ENCODE measurements at regions not wholly inside any gene's neighbourhood (a gene's known extent, or its start where the extent isn't known, plus 50 kb on each side); places are given as distances from the start of the nearest gene placed in this dataset.

GRCh38 chr16:52193441-52193840, 353.5 kb downstream of the TOX3 start:
- Histone ChIP-seq H3K4me3 (no peak overlapping the region), H3K9me3 (no peaks in the 10 kb centered on the region), H3K27ac (no peak overlapping the region), H3K27me3 (no peaks in the 10 kb centered on the region), H3K36me3 (replicated peaks in 1 of 2; ENCODE audit: insufficient read depth in 1 of 2, low read depth in 2 of 2) (no peaks in the 10 kb centered on the region), H3K4me1 (no peaks in the 10 kb centered on the region)
- WGBS, 2 donors: 76 to 83% methylated on average over 2 of the region's 2 CpGs
- no peak for DNase-seq
- intact Hi-C loops (cut with DNase I): loop anchor here (5.0 kb wide), 2 partner anchors 719 to 829 kb away; no protein-coding TSS in a partner anchor
- no peak for ATAC-seq
- TF ChIP-seq CTCF (IDR thresholded peaks at IDR 0.05) (no peak), POLR2A (IDR thresholded peaks at IDR 0.05) (no peak)

- no peaks in the 10 kb centered on the region for H3K27me3 ChIP-seq
- H3K9me3 ChIP-seq: no peaks in the 10 kb centered on the region
- intact Hi-C loops (cut with DNase I): loop anchor here (5.0 kb wide), 2 partner anchors 721 to 831 kb away; no protein-coding TSS in a partner anchor
- H3K27ac ChIP-seq: no peak overlapping the region
- ATAC-seq (peak; percentile 60), DNase-seq (peak; percentile 67 to 77 (median 72))
- TF ChIP-seq POLR2A (IDR thresholded peaks at IDR 0.05) (no peak), CTCF (IDR thresholded peaks at IDR 0.05) (peak; percentile 82 to 96 (median 93))
- no peak overlapping the region for H3K4me3 ChIP-seq
- WGBS, 2 donors: 29 to 35% methylated on average over 7 of the region's 7 CpGs
- H3K36me3 ChIP-seq (replicated peaks in 1 of 2; ENCODE audit: insufficient read depth in 1 of 2, low read depth in 2 of 2): no peaks in the 10 kb centered on the region
- no peaks in the 10 kb centered on the region for H3K4me1 ChIP-seq
Measured at GRCh38 chr16:52191531-52192134, 355.3 kb downstream of the TOX3 start.

- intact Hi-C loops (cut with DNase I): no loop called here
- H3K36me3 ChIP-seq (replicated peaks in 1 of 2; ENCODE audit: insufficient read depth in 1 of 2, low read depth in 2 of 2): no peaks in the 10 kb centered on the region
- no peak for ATAC-seq
- TF ChIP-seq POLR2A (IDR thresholded peaks at IDR 0.05) (no peak), CTCF (IDR thresholded peaks at IDR 0.05) (no peak)
- H3K4me1 ChIP-seq: no peaks in the 10 kb centered on the region
- H3K27me3 ChIP-seq: no peaks in the 10 kb centered on the region
- no peak overlapping the region for H3K4me3 ChIP-seq
- H3K9me3 ChIP-seq: no peaks in the 10 kb centered on the region
- no peak overlapping the region for H3K27ac ChIP-seq
- no peak for DNase-seq
- WGBS, 2 donors: 74 to 79% methylated on average over 3 of the region's 3 CpGs
Measured at GRCh38 chr16:52184336-52184735, 362.6 kb downstream of the TOX3 start.

GRCh38 chr16:52182840-52183239, 364.1 kb downstream of the TOX3 start:
- TF ChIP-seq POLR2A (IDR thresholded peaks at IDR 0.05) (no peak), CTCF (IDR thresholded peaks at IDR 0.05) (no peak)
- Histone ChIP-seq H3K9me3 (no peaks in the 10 kb centered on the region), H3K4me3 (no peak overlapping the region), H3K36me3 (replicated peaks in 1 of 2; ENCODE audit: insufficient read depth in 1 of 2, low read depth in 2 of 2) (no peaks in the 10 kb centered on the region), H3K27me3 (no peaks in the 10 kb centered on the region), H3K4me1 (no peaks in the 10 kb centered on the region), H3K27ac (no peak overlapping the region)
- DNase-seq (no peak), ATAC-seq (no peak)
- intact Hi-C loops (cut with DNase I): no loop called here
- WGBS, 2 donors: 71 to 80% methylated on average over 2 of the region's 2 CpGs

- WGBS, 2 donors: 61 to 69% methylated on average over 2 of the region's 2 CpGs
- intact Hi-C loops (cut with DNase I): no loop called here
- H3K9me3 ChIP-seq: no peaks in the 10 kb centered on the region
Measured at GRCh38 chr16:52174168-52174567, 372.8 kb downstream of the TOX3 start.

More at GRCh38 chr16:52174168-52174567, 372.8 kb downstream of the TOX3 start:
- H3K4me3 ChIP-seq: no peak overlapping the region
- H3K36me3 ChIP-seq (replicated peaks in 1 of 2; ENCODE audit: insufficient read depth in 1 of 2, low read depth in 2 of 2): no peaks in the 10 kb centered on the region
- DNase-seq (no peak), ATAC-seq (no peak)
- no peaks in the 10 kb centered on the region for H3K4me1 ChIP-seq
- no peak for TF ChIP-seq CTCF (IDR thresholded peaks at IDR 0.05)
- no peak for TF ChIP-seq POLR2A (IDR thresholded peaks at IDR 0.05)
- H3K27me3 ChIP-seq: no peaks in the 10 kb centered on the region
- H3K27ac ChIP-seq: no peak overlapping the region
